ENCODE measurements at regions not wholly inside any gene's neighbourhood (a gene's known extent, or its start where the extent isn't known, plus 50 kb on each side); places are given as distances from the start of the nearest gene placed in this dataset.

DNA sequence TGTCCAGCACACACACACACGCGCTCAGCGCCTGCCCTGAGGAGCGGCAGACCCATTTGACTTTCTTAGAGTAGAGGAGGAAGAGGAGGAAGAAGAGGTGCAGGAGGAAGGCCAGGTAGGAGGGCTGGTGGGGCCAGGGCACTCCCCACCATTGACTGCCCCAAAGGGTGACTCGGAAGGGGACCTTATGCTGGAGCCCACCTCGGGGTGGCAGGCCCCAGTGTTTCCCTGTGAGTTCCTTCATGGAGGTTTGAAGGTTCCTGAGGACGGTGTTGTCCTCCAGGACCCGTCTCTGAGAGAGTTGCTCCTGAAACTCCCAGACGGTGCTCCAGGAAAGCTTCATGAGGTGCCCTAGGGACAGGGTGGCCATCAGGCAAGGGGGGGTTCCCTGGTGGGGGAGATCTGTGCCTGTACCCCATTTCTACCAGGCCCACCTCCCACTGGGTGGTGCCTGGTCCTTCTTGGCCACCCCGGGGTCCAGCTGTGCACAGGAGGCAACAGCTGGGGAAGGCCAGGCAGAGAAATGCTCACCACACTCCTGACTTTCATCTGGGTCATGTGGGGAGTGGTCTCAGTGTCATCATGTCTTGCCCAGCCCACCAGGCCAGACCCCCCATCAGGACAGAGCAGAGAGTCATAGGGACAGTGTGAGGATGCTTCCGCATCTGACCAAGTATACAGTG, 89.5 kb downstream of the TNFRSF13B start:
- H3K9me2 ChIP-seq: no peaks in the 10 kb centered on the region
- H3K4me2 ChIP-seq: no peak overlapping the region
- TF ChIP-seq, protein P1, sequence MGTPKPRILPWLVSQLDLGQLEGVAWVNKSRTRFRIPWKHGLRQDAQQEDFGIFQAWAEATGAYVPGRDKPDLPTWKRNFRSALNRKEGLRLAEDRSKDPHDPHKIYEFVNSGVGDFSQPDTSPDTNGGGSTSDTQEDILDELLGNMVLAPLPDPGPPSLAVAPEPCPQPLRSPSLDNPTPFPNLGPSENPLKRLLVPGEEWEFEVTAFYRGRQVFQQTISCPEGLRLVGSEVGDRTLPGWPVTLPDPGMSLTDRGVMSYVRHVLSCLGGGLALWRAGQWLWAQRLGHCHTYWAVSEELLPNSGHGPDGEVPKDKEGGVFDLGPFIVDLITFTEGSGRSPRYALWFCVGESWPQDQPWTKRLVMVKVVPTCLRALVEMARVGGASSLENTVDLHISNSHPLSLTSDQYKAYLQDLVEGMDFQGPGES (IDR thresholded peaks at IDR 0.05; ENCODE audit: low read depth, low read length): no peak
- TF ChIP-seq FOXJ3 (CRISPR knock-in tag; IDR thresholded peaks at IDR 0.05) (no peak), SIN3A (IDR thresholded peaks at IDR 0.05; ENCODE audit: borderline replicate concordance, low read depth, low read length) (no peak), RFX5 (IDR thresholded peaks at IDR 0.05; ENCODE audit: low read length) (no peak), JUND (IDR thresholded peaks at IDR 0.05) (no peak), CHD2 (IDR thresholded peaks at IDR 0.05; ENCODE audit: low read length, partially characterized antibody) (no peak), SMC3 (IDR thresholded peaks at IDR 0.05; ENCODE audit: low read depth, low read length) (no peak), FOXM1 (IDR thresholded peaks at IDR 0.05; ENCODE audit: low read depth) (no peak), FOSL2 (IDR thresholded peaks at IDR 0.05; ENCODE audit: borderline replicate concordance, low read depth) (no peak), GATA2 (CRISPR knock-in tag; IDR thresholded peaks at IDR 0.05) (no peak), ELF1 (IDR thresholded peaks at IDR 0.05) (no peak), NRF1 (IDR thresholded peaks at IDR 0.05; ENCODE audit: low read depth, low read length) (no peak), YY1 (IDR thresholded peaks at IDR 0.05; ENCODE audit: low read depth) (no peak), TEAD4 (IDR thresholded peaks at IDR 0.05; ENCODE audit: borderline replicate concordance, insufficient read depth) (no peak)
- TF ChIP-seq, protein P2, sequence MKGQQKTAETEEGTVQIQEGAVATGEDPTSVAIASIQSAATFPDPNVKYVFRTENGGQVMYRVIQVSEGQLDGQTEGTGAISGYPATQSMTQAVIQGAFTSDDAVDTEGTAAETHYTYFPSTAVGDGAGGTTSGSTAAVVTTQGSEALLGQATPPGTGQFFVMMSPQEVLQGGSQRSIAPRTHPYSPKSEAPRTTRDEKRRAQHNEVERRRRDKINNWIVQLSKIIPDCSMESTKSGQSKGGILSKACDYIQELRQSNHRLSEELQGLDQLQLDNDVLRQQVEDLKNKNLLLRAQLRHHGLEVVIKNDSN (IDR thresholded peaks at IDR 0.05; ENCODE audit: borderline replicate concordance, low read depth): no peak
- TF ChIP-seq, protein P3, sequence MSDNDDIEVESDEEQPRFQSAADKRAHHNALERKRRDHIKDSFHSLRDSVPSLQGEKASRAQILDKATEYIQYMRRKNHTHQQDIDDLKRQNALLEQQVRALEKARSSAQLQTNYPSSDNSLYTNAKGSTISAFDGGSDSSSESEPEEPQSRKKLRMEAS (IDR thresholded peaks at IDR 0.05; ENCODE audit: low read depth): no peak
- TF ChIP-seq, protein P4, sequence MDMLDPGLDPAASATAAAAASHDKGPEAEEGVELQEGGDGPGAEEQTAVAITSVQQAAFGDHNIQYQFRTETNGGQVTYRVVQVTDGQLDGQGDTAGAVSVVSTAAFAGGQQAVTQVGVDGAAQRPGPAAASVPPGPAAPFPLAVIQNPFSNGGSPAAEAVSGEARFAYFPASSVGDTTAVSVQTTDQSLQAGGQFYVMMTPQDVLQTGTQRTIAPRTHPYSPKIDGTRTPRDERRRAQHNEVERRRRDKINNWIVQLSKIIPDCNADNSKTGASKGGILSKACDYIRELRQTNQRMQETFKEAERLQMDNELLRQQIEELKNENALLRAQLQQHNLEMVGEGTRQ (IDR thresholded peaks at IDR 0.05; ENCODE audit: borderline replicate concordance, low read depth, low read length): no peak
- TF ChIP-seq, protein P5, sequence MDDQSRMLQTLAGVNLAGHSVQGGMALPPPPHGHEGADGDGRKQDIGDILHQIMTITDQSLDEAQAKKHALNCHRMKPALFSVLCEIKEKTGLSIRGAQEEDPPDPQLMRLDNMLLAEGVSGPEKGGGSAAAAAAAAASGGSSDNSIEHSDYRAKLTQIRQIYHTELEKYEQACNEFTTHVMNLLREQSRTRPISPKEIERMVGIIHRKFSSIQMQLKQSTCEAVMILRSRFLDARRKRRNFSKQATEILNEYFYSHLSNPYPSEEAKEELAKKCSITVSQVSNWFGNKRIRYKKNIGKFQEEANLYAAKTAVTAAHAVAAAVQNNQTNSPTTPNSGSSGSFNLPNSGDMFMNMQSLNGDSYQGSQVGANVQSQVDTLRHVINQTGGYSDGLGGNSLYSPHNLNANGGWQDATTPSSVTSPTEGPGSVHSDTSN (IDR thresholded peaks at IDR 0.05): no peak
- ChIA-PET POLR2A (no interaction called here), CTCF (no interaction called here)
- no peaks in the 10 kb centered on the region for H3K9me3 ChIP-seq
- no peak overlapping the region for H3K27ac ChIP-seq (ENCODE audit: low read depth in 2 of 2, low read length in 1 of 2)
- no peaks in the 10 kb centered on the region for H3F3A ChIP-seq (replicated peaks; ENCODE audit: insufficient read depth)
- no peaks in the 10 kb centered on the region for H3K27me3 ChIP-seq (ENCODE audit: insufficient read depth)
- no peak overlapping the region for H3K9ac ChIP-seq
- DNase-seq: no peak
- no peaks in the 10 kb centered on the region for H3K79me2 ChIP-seq (ENCODE audit: insufficient read depth)
- H3K36me3 ChIP-seq (replicated peaks in 1 of 2; ENCODE audit: control insufficient read depth in 1 of 2, insufficient read depth in 2 of 2, low read length in 1 of 2): no peaks in the 10 kb centered on the region
- no peaks in the 10 kb centered on the region for H4K20me1 ChIP-seq (ENCODE audit: insufficient read depth)
- no peak overlapping the region for H3K4me3 ChIP-seq (ENCODE audit: low read depth in 2 of 2, low read length in 1 of 2)
- 65% methylated on average over 8 of the region's 11 CpGs for WGBS (ENCODE audit: low lambda C conversion rate)
- H2AFZ ChIP-seq (ENCODE audit: low read depth): no peak overlapping the region
- H3K4me1 ChIP-seq (ENCODE audit: control insufficient read depth in 1 of 2, insufficient read depth in 2 of 2, low read depth in 1 of 2, low read length in 1 of 2): no peaks in the 10 kb centered on the region

Data from SK-N-SH (cell line).